H1 (cell line): ENCODE measurements at regions not wholly inside any gene's neighbourhood (a gene's known extent, or its start where the extent isn't known, plus 50 kb on each side); places are given as distances from the start of the nearest gene placed in this dataset.
A peak's percentile ranks its signal among the peaks of the same experiment; 100 is the strongest.

ENCODE experiments used
- CTCF ChIA-PET: fragments of 300-600 bp; sonication (Branson Sonifier 250); formaldehyde crosslinking; loops from one replicate; lab custom pipeline; 2021; ENCODE audit not compliant: partially characterized antibody; lab: Charles Lee
- POLR2A ChIA-PET: fragments of 300-600 bp; sonication (Branson Sonifier 250); formaldehyde crosslinking; loops from one replicate; lab custom pipeline; 2021; ENCODE audit warnings: inconsistent platforms; ENCODE audit not compliant: partially characterized antibody; lab: Charles Lee
- DNase-seq, 2 experiments: peaks; one replicate each; pipeline versions ENCODE4 v3.0.0 to v3.0.0-alpha.2; 2010 to 2022; ENCODE audit warnings: low spot score in 2 of 2, low read depth in 1 of 2, mixed read lengths in 1 of 2
- FAIRE-seq: peaks from 2 replicates; lab custom pipeline; 2011; peaks lifted over from hg19 to GRCh38; lab: Jason Lieb, UNC
- H2AFZ ChIP-seq: 2 replicates; pipeline ENCODE4 v1.8.1; 2012; ENCODE audit warnings: low read length, inconsistent platforms
- H2AK5ac ChIP-seq: 2 replicates; pipeline ENCODE4 v1.6.1; 2013; ENCODE audit warnings: low read depth, low read length
- H2BK120ac ChIP-seq: replicated peaks from 2 replicates; pipeline ENCODE3; 2013; ENCODE audit warnings: low read depth, low read length, inconsistent platforms
- H2BK12ac ChIP-seq: 2 replicates; pipeline ENCODE4 v1.6.1; 2013; ENCODE audit warnings: low read depth, low read length
- H2BK15ac ChIP-seq: 2 replicates; pipeline ENCODE4 v1.6.1; 2013; ENCODE audit warnings: low read length
- H2BK20ac ChIP-seq: 2 replicates; pipeline ENCODE4 v1.6.1; 2013; ENCODE audit warnings: low read length
- H2BK5ac ChIP-seq: 2 replicates; pipeline ENCODE4 v1.6.1; 2013; ENCODE audit warnings: low read depth, low read length
- H3K14ac ChIP-seq: 2 replicates; pipeline ENCODE4 v1.6.1; 2013; ENCODE audit warnings: inconsistent platforms; ENCODE audit not compliant: insufficient read length
- H3K18ac ChIP-seq: 2 replicates; pipeline ENCODE4 v1.6.1; 2013; ENCODE audit warnings: low read length; ENCODE audit errors: extremely low read depth
- H3K23ac ChIP-seq: 2 replicates; pipeline ENCODE4 v1.6.1; 2013; ENCODE audit warnings: inconsistent platforms; ENCODE audit not compliant: insufficient read length
- H3K23me2 ChIP-seq: 2 replicates; pipeline ENCODE4 v1.6.1; 2013; ENCODE audit warnings: low read depth, low read length
- H3K27ac ChIP-seq: 2 replicates; pipeline ENCODE4 v1.6.1; 2011; ENCODE audit warnings: low read depth, low read length, inconsistent platforms
- H3K27me3 ChIP-seq, 4 experiments: replicated peaks in 1 of 4; 1 replicate in 1 of 4; 2 replicates in 3 of 4; pipeline versions ENCODE4 v1.6.1 to v1.8.1; 2011 to 2013; ENCODE audit warnings: low read length in 3 of 4, mild to moderate bottlenecking in 3 of 4, inconsistent platforms in 2 of 4, mixed read lengths in 2 of 4, moderate library complexity in 1 of 4; ENCODE audit not compliant: control insufficient read depth in 3 of 4, insufficient read depth in 3 of 4; ENCODE audit errors: extremely low read depth in 1 of 4
- H3K36me3 ChIP-seq, 4 experiments: 2 replicates each; pipeline versions ENCODE4 v1.6.1 to v1.8.1; 2011 to 2013; ENCODE audit warnings: mild to moderate bottlenecking in 4 of 4, low read length in 3 of 4, moderate library complexity in 2 of 4, control low read depth in 1 of 4, inconsistent platforms in 1 of 4; ENCODE audit not compliant: insufficient read depth in 4 of 4, control insufficient read depth in 2 of 4
- H3K4ac ChIP-seq: replicated peaks from 2 replicates; pipeline ENCODE3; 2013; ENCODE audit warnings: low read length, low read depth, mixed read lengths, inconsistent platforms; ENCODE audit not compliant: insufficient read length
- H3K4me1 ChIP-seq, 4 experiments: replicated peaks in 1 of 4; 1 replicate in 1 of 4; 2 replicates in 3 of 4; pipeline versions ENCODE4 v1.6.1 to v1.8.1; 2011 to 2013; ENCODE audit warnings: low read length in 3 of 4, inconsistent platforms in 2 of 4, mixed read lengths in 1 of 4; ENCODE audit not compliant: insufficient read depth in 4 of 4, control insufficient read depth in 3 of 4
- H3K4me2 ChIP-seq, 2 experiments: 2 replicates each; pipeline versions ENCODE4 v1.6.1 to v1.8.1; 2011 to 2013; ENCODE audit warnings: low read depth in 2 of 2, low read length in 2 of 2, control low read depth in 1 of 2, inconsistent platforms in 1 of 2, mild to moderate bottlenecking in 1 of 2; ENCODE audit not compliant: insufficient read depth in 1 of 2
- H3K4me3 ChIP-seq, 4 experiments: fragments of 200-600, 300-600 bp in 1 of 4; sonication (generic), shearing (Covaris generic), sonication (Bioruptor Twin) in 1 of 4; 2 replicates each; pipeline versions ENCODE4 v1.5.1 to v1.8.1; 2011 to 2016; ENCODE audit warnings: low read length in 4 of 4, low read depth in 3 of 4, control low read depth in 2 of 4, inconsistent platforms in 2 of 4, mild to moderate bottlenecking in 2 of 4, mixed read lengths in 1 of 4, moderate library complexity in 1 of 4; ENCODE audit not compliant: insufficient read depth in 2 of 4; ENCODE audit errors: extremely low read depth in 1 of 4
- H3K56ac ChIP-seq: replicated peaks from 2 replicates; pipeline ENCODE3; 2013; ENCODE audit warnings: low read depth, mild to moderate bottlenecking, mixed read lengths, low read length, inconsistent platforms; ENCODE audit not compliant: insufficient read length
- H3K79me1 ChIP-seq: 2 replicates; pipeline ENCODE4 v1.6.1; 2013; ENCODE audit warnings: low read depth, low read length, control low read depth
- H3K79me2 ChIP-seq, 2 experiments: 2 replicates each; pipeline versions ENCODE4 v1.6.1 to v1.8.1; 2012 to 2013; ENCODE audit warnings: low read length in 2 of 2, mild to moderate bottlenecking in 2 of 2, inconsistent platforms in 1 of 2; ENCODE audit not compliant: insufficient read depth in 2 of 2, control insufficient read depth in 1 of 2
- H3K9ac ChIP-seq, 4 experiments: replicated peaks in 1 of 4; 1 replicate in 1 of 4; 2 replicates in 3 of 4; pipeline versions ENCODE4 v1.6.1 to v1.8.1; 2011 to 2013; ENCODE audit warnings: low read depth in 3 of 4, low read length in 3 of 4, control low read depth in 2 of 4, mild to moderate bottlenecking in 2 of 4, moderate library complexity in 2 of 4, inconsistent platforms in 1 of 4; ENCODE audit errors: extremely low read depth in 1 of 4
- H3K9me3 ChIP-seq, 2 experiments: 2 replicates each; pipeline versions ENCODE4 v1.6.1 to v1.8.1; 2012 to 2013; ENCODE audit warnings: mild to moderate bottlenecking in 2 of 2, moderate library complexity in 2 of 2, control low read depth in 1 of 2, inconsistent platforms in 1 of 2, low read depth in 1 of 2, low read length in 1 of 2, mixed read lengths in 1 of 2; ENCODE audit not compliant: insufficient read depth in 2 of 2
- H4K20me1 ChIP-seq, 2 experiments: replicated peaks in 1 of 2; 2 replicates each; pipeline versions ENCODE3 to v1.8.1; 2011 to 2013; ENCODE audit warnings: inconsistent platforms in 2 of 2, low read length in 2 of 2, mild to moderate bottlenecking in 1 of 2; ENCODE audit not compliant: insufficient read depth in 2 of 2, control insufficient read depth in 1 of 2
- H4K5ac ChIP-seq: 2 replicates; pipeline ENCODE4 v1.6.1; 2013; ENCODE audit warnings: low read length, low read depth, mixed read lengths, inconsistent platforms; ENCODE audit not compliant: insufficient read length
- H4K8ac ChIP-seq: 2 replicates; pipeline ENCODE4 v1.8.0; 2013; ENCODE audit warnings: mild to moderate bottlenecking, moderate library complexity, low read length, inconsistent platforms; ENCODE audit not compliant: insufficient read depth; ENCODE audit errors: extremely low read depth
- H4K91ac ChIP-seq: replicated peaks from 2 replicates; pipeline ENCODE3; 2013; ENCODE audit warnings: low read length, mixed read lengths, inconsistent platforms; ENCODE audit not compliant: insufficient read length
- GABPA ChIP-seq: IDR thresholded peaks from 2 replicates; pipeline ENCODE4 v1.6.1; 2011; ENCODE audit warnings: mild to moderate bottlenecking, low read length, moderate library complexity, borderline replicate concordance; ENCODE audit not compliant: insufficient read depth
- RAD21 ChIP-seq, 2 experiments: IDR thresholded peaks in 1 of 2; conservative IDR thresholded peaks in 1 of 2; 2 replicates each; pipeline ENCODE4 v1.6.1; 2011; ENCODE audit warnings: low read depth in 2 of 2, low read length in 2 of 2, improper control_type of control experiment in 1 of 2, inconsistent platforms in 1 of 2, mild to moderate bottlenecking in 1 of 2, moderate library complexity in 1 of 2
- TAF7 ChIP-seq: optimal IDR thresholded peaks from 2 replicates; pipeline ENCODE3; 2011; ENCODE audit warnings: low read depth, mild to moderate bottlenecking, inconsistent platforms, low read length, moderate library complexity, borderline replicate concordance
- ZNF274 ChIP-seq: IDR thresholded peaks from 2 replicates; pipeline ENCODE4 v1.7.0; 2012; ENCODE audit warnings: low read length, borderline replicate concordance; ENCODE audit errors: extremely low read depth
- WGBS, 2 experiments: shearing (Covaris generic) in 1 of 2; methylation state at CpG; one replicate each; pipeline versions ENCODE4 v1.1.6 to v1.1.7; 2013 to 2015; ENCODE audit warnings: low lambda C conversion rate in 2 of 2, mixed read lengths in 2 of 2, inconsistent platforms in 1 of 2, low coverage in 1 of 2, missing lambda C conversion rate in 1 of 2; ENCODE audit not compliant: insufficient replicate concordance in 2 of 2, insufficient coverage in 1 of 2, insufficient read length in 1 of 2; ENCODE audit errors: extremely low coverage in 1 of 2, missing lambda C conversion rate in 1 of 2; 5-methylcytosine and 5-hydroxymethylcytosine counted together
- TF ChIP-seq, protein P1 (sequence below), 3 experiments: IDR thresholded peaks; 1 replicate in 2 of 3; 2 replicates in 1 of 3; pipeline versions ENCODE4 v1.5.1 to v1.6.1; 2011; ENCODE audit warnings: low read length in 3 of 3, mild to moderate bottlenecking in 3 of 3, inconsistent platforms in 2 of 3, low read depth in 1 of 3, moderate library complexity in 1 of 3; ENCODE audit not compliant: insufficient read depth in 1 of 3; ENCODE audit errors: control extremely low read depth in 1 of 3

DNA sequence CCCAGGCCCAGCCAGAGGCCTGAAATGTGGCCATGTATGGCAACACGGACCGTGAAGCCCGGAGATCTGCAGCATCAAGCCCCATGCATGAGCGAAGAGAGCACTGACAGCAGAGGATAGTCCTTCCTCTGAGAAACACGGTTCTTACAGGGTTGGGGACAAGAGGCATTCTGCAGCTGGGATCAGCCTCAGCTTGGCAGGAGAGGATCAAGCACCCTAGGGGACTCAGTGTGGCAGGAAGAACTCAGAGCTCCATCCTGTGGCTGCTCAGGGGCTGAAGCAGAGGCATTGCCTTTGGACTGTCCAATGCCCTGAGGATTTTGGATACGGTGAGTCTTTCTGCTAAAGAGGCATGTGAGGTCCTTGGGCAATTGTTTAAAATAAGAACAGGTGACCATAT is 368.7 kb downstream of the ZNF516 start:
- Histone ChIP-seq H3K36me3 (no peaks in the 10 kb centered on the region), H2AFZ (no peak overlapping the region)
- FAIRE-seq = no peak

More for the DNA sequence above, 368.7 kb downstream of the ZNF516 start:
- Histone ChIP-seq H2BK15ac (no peak overlapping the region), H3K56ac (no peak overlapping the region), H3K18ac (no peak overlapping the region), H3K9me3 (no peaks in the 10 kb centered on the region), H3K23me2 (no peaks in the 10 kb centered on the region), H4K20me1 (no peaks in the 10 kb centered on the region), H2BK12ac (no peak overlapping the region; the same call in 1 of the 2 replicates), H3K27ac (no peak overlapping the region), H3K79me1 (no peaks in the 10 kb centered on the region), H2BK120ac (no peak overlapping the region), H2BK20ac (no peak overlapping the region), H3K27me3 (no peaks in the 10 kb centered on the region), H3K4me2 (no peak overlapping the region), H4K8ac (no peak overlapping the region), H2AK5ac (no peak overlapping the region), H4K5ac (no peak overlapping the region), H2BK5ac (no peak overlapping the region), H3K9ac (no peak overlapping the region), H3K79me2 (no peaks in the 10 kb centered on the region), H3K4me3 (no peak overlapping the region), H3K4me1 (peaks cover 0 to 3% (median 0%) of the 10 kb centered on the region in 4 experiments; a peak in 1 of 7 replicates), H4K91ac (no peak overlapping the region), H3K4ac (no peak overlapping the region), H3K14ac (no peak overlapping the region), H3K23ac (no peak overlapping the region)
- peak in 1 of 2 experiments; percentile 17 for DNase-seq
- no peak for TF ChIP-seq GABPA
- TF ChIP-seq, protein P1, sequence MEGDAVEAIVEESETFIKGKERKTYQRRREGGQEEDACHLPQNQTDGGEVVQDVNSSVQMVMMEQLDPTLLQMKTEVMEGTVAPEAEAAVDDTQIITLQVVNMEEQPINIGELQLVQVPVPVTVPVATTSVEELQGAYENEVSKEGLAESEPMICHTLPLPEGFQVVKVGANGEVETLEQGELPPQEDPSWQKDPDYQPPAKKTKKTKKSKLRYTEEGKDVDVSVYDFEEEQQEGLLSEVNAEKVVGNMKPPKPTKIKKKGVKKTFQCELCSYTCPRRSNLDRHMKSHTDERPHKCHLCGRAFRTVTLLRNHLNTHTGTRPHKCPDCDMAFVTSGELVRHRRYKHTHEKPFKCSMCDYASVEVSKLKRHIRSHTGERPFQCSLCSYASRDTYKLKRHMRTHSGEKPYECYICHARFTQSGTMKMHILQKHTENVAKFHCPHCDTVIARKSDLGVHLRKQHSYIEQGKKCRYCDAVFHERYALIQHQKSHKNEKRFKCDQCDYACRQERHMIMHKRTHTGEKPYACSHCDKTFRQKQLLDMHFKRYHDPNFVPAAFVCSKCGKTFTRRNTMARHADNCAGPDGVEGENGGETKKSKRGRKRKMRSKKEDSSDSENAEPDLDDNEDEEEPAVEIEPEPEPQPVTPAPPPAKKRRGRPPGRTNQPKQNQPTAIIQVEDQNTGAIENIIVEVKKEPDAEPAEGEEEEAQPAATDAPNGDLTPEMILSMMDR (IDR thresholded peaks at IDR 0.05; ENCODE audit: control extremely low read depth in 1 of 3, insufficient read depth in 1 of 3, low read depth in 1 of 3, low read length in 3 of 3) = peak; percentile 65 to 71 (median 70)
- no peak for TF ChIP-seq ZNF274
- TF ChIP-seq RAD21 (IDR thresholded peaks at IDR 0.05 in 1 of 2, conservative IDR thresholded peaks at IDR 0.05 in 1 of 2; ENCODE audit: low read depth in 2 of 2, low read length in 2 of 2) = peak; percentile 85 to 90
- TF ChIP-seq TAF7 = no peak
- WGBS, 2 experiments = 92% methylated on average over 6 of the region's 6 CpGs; no CpG with 5 or more reads in 1 of the 2 experiments
- ChIA-PET POLR2A (no interaction called here), CTCF (interaction anchor here (0.7 to 2.1 kb wide), 8 partner anchors 10 to 247 kb away, joined by 3 to 5 read pairs (median 4); no protein-coding TSS in a partner anchor)
